ENCODE measurements at regions not wholly inside any gene's neighbourhood (a gene's known extent, or its start where the extent isn't known, plus 50 kb on each side); places are given as distances from the start of the nearest gene placed in this dataset.
"Not testable (repeated sequence)": the region's sequence is repeated elsewhere in the genome, so short reads cannot be mapped to it uniquely, and the experiment has no call there.

DNA sequence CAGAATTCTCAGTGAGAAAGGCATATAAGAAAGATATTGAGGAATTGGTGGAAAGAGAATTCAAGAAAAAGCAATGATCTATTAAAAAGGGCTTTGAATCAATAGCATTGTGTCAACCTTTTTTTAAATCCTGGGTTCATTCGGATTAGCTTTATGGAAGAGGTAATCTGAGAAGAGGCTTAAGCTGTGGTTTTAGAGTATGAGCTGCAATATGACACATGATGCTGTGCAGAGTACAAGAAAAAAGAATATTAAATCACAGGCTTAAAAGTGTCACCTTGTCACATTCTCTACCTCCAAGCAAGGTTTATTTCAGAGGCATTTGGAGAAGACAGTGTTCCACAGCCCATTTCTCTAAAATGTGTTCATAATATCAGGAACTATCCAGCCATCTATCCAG lies 128.9 kb downstream of the RTP4 start:
- no peak overlapping the region for H3K27ac ChIP-seq
- no peaks in the 10 kb centered on the region for H3K9me3 ChIP-seq
- TF ChIP-seq POLR2A (IDR thresholded peaks at IDR 0.05), result no peak
- TF ChIP-seq EP300 (IDR thresholded peaks at IDR 0.05), result no peak
- no peak for TF ChIP-seq POLR2AphosphoS5 (IDR thresholded peaks at IDR 0.05)
- TF ChIP-seq, protein P1, sequence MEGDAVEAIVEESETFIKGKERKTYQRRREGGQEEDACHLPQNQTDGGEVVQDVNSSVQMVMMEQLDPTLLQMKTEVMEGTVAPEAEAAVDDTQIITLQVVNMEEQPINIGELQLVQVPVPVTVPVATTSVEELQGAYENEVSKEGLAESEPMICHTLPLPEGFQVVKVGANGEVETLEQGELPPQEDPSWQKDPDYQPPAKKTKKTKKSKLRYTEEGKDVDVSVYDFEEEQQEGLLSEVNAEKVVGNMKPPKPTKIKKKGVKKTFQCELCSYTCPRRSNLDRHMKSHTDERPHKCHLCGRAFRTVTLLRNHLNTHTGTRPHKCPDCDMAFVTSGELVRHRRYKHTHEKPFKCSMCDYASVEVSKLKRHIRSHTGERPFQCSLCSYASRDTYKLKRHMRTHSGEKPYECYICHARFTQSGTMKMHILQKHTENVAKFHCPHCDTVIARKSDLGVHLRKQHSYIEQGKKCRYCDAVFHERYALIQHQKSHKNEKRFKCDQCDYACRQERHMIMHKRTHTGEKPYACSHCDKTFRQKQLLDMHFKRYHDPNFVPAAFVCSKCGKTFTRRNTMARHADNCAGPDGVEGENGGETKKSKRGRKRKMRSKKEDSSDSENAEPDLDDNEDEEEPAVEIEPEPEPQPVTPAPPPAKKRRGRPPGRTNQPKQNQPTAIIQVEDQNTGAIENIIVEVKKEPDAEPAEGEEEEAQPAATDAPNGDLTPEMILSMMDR (IDR thresholded peaks at IDR 0.05), result no peak
- H3K36me3 ChIP-seq, result no peaks in the 10 kb centered on the region
- H3K4me1 ChIP-seq, result no peaks in the 10 kb centered on the region
- no peaks in the 10 kb centered on the region for H3K27me3 ChIP-seq
- DNase-seq, result no peak
- WGBS, 2 donors, result 83 to 96% methylated on average over 1 of the region's 1 CpG
- ATAC-seq (ENCODE audit: low FRiP score in 2 of 2), result no peak
- no peak overlapping the region for H3K4me3 ChIP-seq

GRCh38 chr3:187494056-187494455 lies 125.9 kb downstream of the RTP4 start:
- not testable (repeated sequence) for H3K27ac ChIP-seq; ATAC-seq (ENCODE audit: low FRiP score in 2 of 2); H3K4me3 ChIP-seq; H3K9me3 ChIP-seq; H3K36me3 ChIP-seq; H3K4me1 ChIP-seq; DNase-seq; H3K27me3 ChIP-seq
- WGBS, 2 donors, result 90 to 91% methylated on average over 3 of the region's 3 CpGs

DNA sequence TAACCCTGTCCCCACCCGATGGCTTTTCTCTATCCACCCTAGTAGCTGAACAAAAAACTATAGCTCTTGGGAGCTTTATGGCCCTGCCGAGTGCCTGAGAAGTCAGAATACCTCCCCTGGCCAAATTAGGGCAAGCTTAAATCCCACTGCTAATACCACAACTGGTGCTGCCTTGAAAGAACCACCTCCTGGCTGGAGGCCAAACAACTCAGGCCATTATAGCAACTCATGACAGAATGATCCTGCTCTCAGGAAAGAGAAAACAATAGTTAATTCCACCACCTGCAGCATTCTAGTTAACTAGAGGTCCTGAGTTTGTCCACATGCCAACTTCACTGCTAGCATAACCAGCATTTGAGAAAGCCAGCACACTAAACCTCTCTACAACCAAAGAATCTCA lies 123.2 kb downstream of the RTP4 start:
- Histone ChIP-seq H3K36me3 (no peaks in the 10 kb centered on the region), H3K27ac (no peak overlapping the region), H3K27me3 (no peaks in the 10 kb centered on the region), H3K4me3 (no peak overlapping the region), H3K4me1 (no peaks in the 10 kb centered on the region), H3K9me3 (no peaks in the 10 kb centered on the region)
- TF ChIP-seq POLR2A (IDR thresholded peaks at IDR 0.05), result no peak
- TF ChIP-seq EP300 (IDR thresholded peaks at IDR 0.05), result no peak
- TF ChIP-seq POLR2AphosphoS5 (IDR thresholded peaks at IDR 0.05), result no peak
- TF ChIP-seq, protein P1 (IDR thresholded peaks at IDR 0.05), result no peak
- ATAC-seq (ENCODE audit: low FRiP score in 2 of 2), result no peak
- no peak for DNase-seq
- 71 to 95% methylated on average over 1 to 2 of the region's 2 CpGs for WGBS, 2 donors

GRCh38 chr3:187490366-187490765 lies 122.2 kb downstream of the RTP4 start:
- TF ChIP-seq POLR2A (IDR thresholded peaks at IDR 0.05) (no peak), EP300 (IDR thresholded peaks at IDR 0.05) (no peak), POLR2AphosphoS5 (IDR thresholded peaks at IDR 0.05) (no peak)
- TF ChIP-seq, protein P1 (IDR thresholded peaks at IDR 0.05), result no peak
- H3K27me3 ChIP-seq, result no peaks in the 10 kb centered on the region
- no peak overlapping the region for H3K27ac ChIP-seq
- no peak for DNase-seq
- no peaks in the 10 kb centered on the region for H3K9me3 ChIP-seq
- ATAC-seq (ENCODE audit: low FRiP score in 2 of 2), result no peak
- no peak overlapping the region for H3K4me3 ChIP-seq
- no peaks in the 10 kb centered on the region for H3K4me1 ChIP-seq
- WGBS, 2 donors, result 48 to 62% methylated on average over 1 of the region's 1 CpG
- H3K36me3 ChIP-seq, result no peaks in the 10 kb centered on the region

DNA sequence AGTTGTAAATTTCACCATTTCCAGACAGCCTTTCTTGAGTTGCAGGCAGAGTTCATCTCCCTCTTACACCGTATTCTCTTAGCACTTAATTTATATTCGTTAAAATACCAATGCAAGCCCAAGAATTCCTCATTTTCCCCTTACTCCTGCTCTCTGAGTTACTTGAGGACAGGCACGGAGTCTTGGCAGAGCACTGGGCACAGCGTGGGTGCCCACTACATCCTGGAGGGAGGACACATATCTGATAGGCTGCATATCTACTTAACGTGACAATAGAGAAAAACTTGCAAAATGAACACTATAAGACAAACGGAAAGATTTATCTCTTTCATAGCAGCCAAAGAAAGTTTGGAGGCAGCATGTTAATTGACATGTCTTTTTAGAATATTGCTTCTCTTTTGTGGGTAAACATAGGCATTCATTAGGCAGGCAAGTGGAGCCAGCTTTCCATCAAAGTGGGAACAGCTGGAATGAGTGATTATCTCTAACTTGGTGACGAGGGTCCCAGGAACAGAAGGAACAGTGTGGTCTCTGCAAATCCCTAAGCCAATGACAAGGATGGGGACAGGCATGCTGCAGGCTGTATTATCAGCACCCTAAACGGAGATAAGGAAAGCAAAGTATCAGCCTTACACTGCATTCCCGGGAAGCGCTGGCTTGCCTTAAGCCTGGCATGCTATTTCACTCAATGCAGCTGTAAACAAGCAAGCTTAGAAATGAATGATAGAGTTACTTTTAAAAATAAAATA lies 116.5 kb downstream of the RTP4 start:
- H3K4me3 ChIP-seq, result no peak overlapping the region
- 55 to 58% methylated on average over 10 of the region's 10 CpGs for WGBS, 2 donors
- no peaks in the 10 kb centered on the region for H3K27me3 ChIP-seq
- no peak for DNase-seq
- H3K36me3 ChIP-seq, result no peaks in the 10 kb centered on the region
- no peak overlapping the region for H3K27ac ChIP-seq
- no peak for TF ChIP-seq POLR2AphosphoS5 (IDR thresholded peaks at IDR 0.05)
- no peak for TF ChIP-seq POLR2A (IDR thresholded peaks at IDR 0.05)
- TF ChIP-seq, protein P1 (IDR thresholded peaks at IDR 0.05), result no peak
- no peak for TF ChIP-seq EP300 (IDR thresholded peaks at IDR 0.05)
- no peak for ATAC-seq (ENCODE audit: low FRiP score in 2 of 2)
- H3K4me1 ChIP-seq, result no peaks in the 10 kb centered on the region
- no peaks in the 10 kb centered on the region for H3K9me3 ChIP-seq
